HFFc6 (cell line): ENCODE measurements at regions not wholly inside any gene's neighbourhood (a gene's known extent, or its start where the extent isn't known, plus 50 kb on each side); places are given as distances from the start of the nearest gene placed in this dataset.
A peak's percentile ranks its signal among the peaks of the same experiment; 100 is the strongest.

ENCODE experiments used
- DNase-seq: peaks from one replicate; pipeline ENCODE4 v3.0.0-alpha.2; 2018
- H3K27ac Mint-ChIP-seq: 2 replicates; pipeline ENCODE4 v1.8.0; 2020; ENCODE audit warnings: mild to moderate bottlenecking, mixed read lengths
- H3K27me3 Mint-ChIP-seq: 2 replicates; pipeline ENCODE4 v1.8.0; 2021; ENCODE audit warnings: mild to moderate bottlenecking, moderate library complexity, mixed read lengths; ENCODE audit not compliant: insufficient read depth
- H3K36me3 Mint-ChIP-seq: 2 replicates; pipeline ENCODE4 v1.8.0; 2021; ENCODE audit warnings: low read depth, mixed read lengths
- H3K4me1 Mint-ChIP-seq: 2 replicates; pipeline ENCODE4 v1.8.0; 2020; ENCODE audit warnings: low read depth, mixed read lengths
- H3K4me3 Mint-ChIP-seq: 2 replicates; pipeline ENCODE4 v1.8.0; 2020; ENCODE audit warnings: mild to moderate bottlenecking, moderate library complexity, mixed read lengths
- H3K9me3 Mint-ChIP-seq: 2 replicates; pipeline ENCODE4 v1.8.0; 2020; ENCODE audit warnings: mild to moderate bottlenecking, mixed read lengths
- CTCF ChIP-seq: fragments of 200-600 bp; sonication (generic); IDR thresholded peaks from 2 replicates; pipeline ENCODE4 v1.5.0; 2021; ENCODE audit warnings: antibody characterized with exemption, mild to moderate bottlenecking

GRCh38 chr17:56648321-56648720 lies 54.8 kb downstream of the NOG start:
- Mint-ChIP-seq H3K27ac (no peak overlapping the region), H3K4me1 (peaks cover under 1% of the 10 kb centered on the region; the same call in 1 of the 2 replicates), H3K9me3 (no peaks in the 10 kb centered on the region), H3K36me3 (no peaks in the 10 kb centered on the region), H3K4me3 (no peak overlapping the region), H3K27me3 (peaks cover 20% of the 10 kb centered on the region)
- no peak for DNase-seq
- TF ChIP-seq CTCF: no peak

GRCh38 chr17:56648806-56649205 lies 55.3 kb downstream of the NOG start:
- peaks cover 5% of the 10 kb centered on the region for H3K4me1 Mint-ChIP-seq
- H3K9me3 Mint-ChIP-seq: no peaks in the 10 kb centered on the region
- TF ChIP-seq CTCF: no peak
- H3K36me3 Mint-ChIP-seq: no peaks in the 10 kb centered on the region
- DNase-seq: no peak
- H3K4me3 Mint-ChIP-seq: no peak overlapping the region
- peaks cover 18% of the 10 kb centered on the region for H3K27me3 Mint-ChIP-seq
- H3K27ac Mint-ChIP-seq: no peak overlapping the region

- Mint-ChIP-seq H3K4me3 (no peak overlapping the region), H3K4me1 (peaks cover 8% of the 10 kb centered on the region), H3K27me3 (peaks cover 3% of the 10 kb centered on the region), H3K36me3 (no peaks in the 10 kb centered on the region), H3K9me3 (peaks cover 4% of the 10 kb centered on the region; the same call in 1 of the 2 replicates), H3K27ac (no peak overlapping the region)
- peak; percentile 24 for DNase-seq
- TF ChIP-seq CTCF: peak; percentile 45
These were observed 59.1 kb downstream of the NOG start for GRCh38 chr17:56652628-56653027.

- no peak overlapping the region for H3K4me3 Mint-ChIP-seq
- H3K4me1 Mint-ChIP-seq: peaks cover 12% of the 10 kb centered on the region
- H3K27me3 Mint-ChIP-seq: peaks cover under 1% of the 10 kb centered on the region
- DNase-seq: peak; percentile 65
- no peak overlapping the region for H3K27ac Mint-ChIP-seq
- peaks cover 4% of the 10 kb centered on the region; the same call in 1 of the 2 replicates for H3K9me3 Mint-ChIP-seq
- peak; percentile 85 for TF ChIP-seq CTCF
- no peaks in the 10 kb centered on the region for H3K36me3 Mint-ChIP-seq
These were observed 60.4 kb downstream of the NOG start for GRCh38 chr17:56653877-56654276.

- no peak overlapping the region for H3K4me3 Mint-ChIP-seq
- no peak for TF ChIP-seq CTCF
- H3K4me1 Mint-ChIP-seq: peaks cover 13% of the 10 kb centered on the region
- H3K9me3 Mint-ChIP-seq: peaks cover 4% of the 10 kb centered on the region; the same call in 1 of the 2 replicates
- H3K36me3 Mint-ChIP-seq: no peaks in the 10 kb centered on the region
- DNase-seq: no peak
- no peak overlapping the region for H3K27ac Mint-ChIP-seq
- H3K27me3 Mint-ChIP-seq: peaks cover 1% of the 10 kb centered on the region
These were observed 63.3 kb downstream of the NOG start for GRCh38 chr17:56656701-56657327.
